ENCODE measurements at regions not wholly inside any gene's neighbourhood (a gene's known extent, or its start where the extent isn't known, plus 50 kb on each side); places are given as distances from the start of the nearest gene placed in this dataset.
"Not testable (repeated sequence)": the region's sequence is repeated elsewhere in the genome, so short reads cannot be mapped to it uniquely, and the experiment has no call there.

DNA sequence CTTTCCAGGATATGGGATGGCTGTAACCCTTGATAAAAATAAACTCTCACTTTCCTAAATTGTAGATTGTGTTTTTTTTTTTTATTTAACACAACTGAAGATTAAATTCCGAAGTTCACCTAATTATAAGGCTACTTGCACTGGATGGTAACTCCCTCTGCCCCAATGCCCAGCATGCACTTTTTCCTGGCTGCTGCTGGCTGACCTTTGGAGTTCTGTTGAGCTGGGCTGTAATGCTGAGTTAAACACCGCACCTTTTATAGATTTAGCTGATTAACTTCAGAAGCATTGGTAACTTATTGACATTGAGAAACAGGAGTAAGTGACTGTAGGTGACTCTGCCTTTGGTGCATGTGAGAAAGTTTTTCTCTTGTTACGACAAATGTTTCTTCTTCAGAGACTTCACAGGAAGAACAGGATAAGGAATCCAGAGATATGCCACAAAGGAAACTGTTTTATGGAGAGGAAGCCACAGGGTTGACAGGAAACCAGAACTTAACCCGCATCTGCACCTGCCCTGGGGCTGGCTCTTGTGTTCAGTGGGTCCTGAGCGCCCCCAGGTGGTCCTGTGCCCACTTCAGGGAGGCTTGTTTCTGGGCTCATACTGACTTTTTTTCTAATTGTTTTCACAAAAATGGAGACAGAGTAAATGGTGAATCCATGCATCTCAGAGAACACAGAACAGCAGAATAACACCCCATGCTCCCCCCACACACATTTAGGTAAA is 1240.3 kb downstream of the TMEM121 start:
- not testable (repeated sequence) for H3K9me3 Mint-ChIP-seq, H3K27me3 Mint-ChIP-seq, H3K4me3 Mint-ChIP-seq, ATAC-seq
- DNase-seq: peak; percentile 46 to 49
- peaks cover 41% of the 10 kb centered on the region for H3K4me1 Mint-ChIP-seq
- peak overlapping the region in 1 of 2 donors; percentile 54 for H3K27ac Mint-ChIP-seq

DNA sequence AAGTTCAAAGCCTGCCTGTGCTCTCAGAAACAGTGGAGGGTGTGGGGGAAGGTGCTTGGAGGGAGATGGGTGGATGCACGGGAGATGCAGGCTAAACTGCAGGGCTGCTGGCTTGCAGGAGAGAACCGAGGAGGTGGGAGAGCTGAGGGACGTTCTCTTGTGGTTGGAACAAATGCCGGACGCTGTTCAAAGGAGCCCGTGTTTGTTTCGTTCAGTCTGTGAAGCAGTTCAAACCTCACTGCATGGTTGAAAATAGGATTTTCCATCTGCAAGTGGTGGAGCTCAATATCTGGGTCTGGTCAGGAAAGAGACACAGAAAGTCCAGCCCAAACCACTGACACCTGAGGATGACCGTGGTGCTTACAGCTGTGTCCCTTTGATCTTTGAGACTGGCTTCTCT is 1241.8 kb downstream of the TMEM121 start:
- H3K4me3 Mint-ChIP-seq, H3K9me3 Mint-ChIP-seq, H3K27ac Mint-ChIP-seq, DNase-seq, ATAC-seq, H3K27me3 Mint-ChIP-seq: not testable (repeated sequence)
- H3K4me1 Mint-ChIP-seq: peaks cover 41% of the 10 kb centered on the region

DNA sequence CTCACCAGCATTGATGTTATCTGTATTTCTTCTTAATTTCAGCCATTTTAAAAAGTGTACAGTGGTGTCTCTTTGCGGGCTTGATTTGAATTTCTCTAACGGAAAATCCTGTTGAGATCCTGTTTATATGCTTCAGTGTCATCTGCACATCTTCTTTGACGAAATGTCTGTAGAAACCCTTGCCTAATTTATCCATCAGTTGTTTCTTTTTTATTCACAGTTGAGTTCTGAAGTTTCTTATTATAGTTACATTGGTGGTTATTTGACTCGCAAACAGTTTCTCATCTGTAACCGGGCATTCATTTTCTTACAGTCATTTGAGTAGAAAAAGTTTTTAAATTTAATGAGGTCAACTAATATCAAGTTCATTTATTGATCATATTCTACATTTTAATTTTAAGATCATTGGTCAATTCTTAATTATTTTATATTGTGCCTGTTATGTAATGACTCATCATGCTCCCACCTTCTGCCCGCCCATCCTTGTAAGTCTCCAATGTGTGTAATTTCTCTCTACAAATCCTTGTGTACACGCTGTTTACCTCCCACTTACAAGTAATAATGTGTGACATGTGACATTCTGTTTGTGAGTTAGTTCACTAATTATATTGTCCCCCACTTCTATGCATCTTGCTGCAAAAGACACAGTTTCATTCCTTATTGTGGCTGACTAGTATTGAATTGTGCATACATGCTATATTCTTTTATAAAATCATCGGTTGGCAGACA is 1242.8 kb downstream of the TMEM121 start:
- not testable (repeated sequence) for DNase-seq, H3K27me3 Mint-ChIP-seq, H3K27ac Mint-ChIP-seq, H3K4me3 Mint-ChIP-seq, H3K9me3 Mint-ChIP-seq, ATAC-seq
- H3K4me1 Mint-ChIP-seq: peaks cover 41% of the 10 kb centered on the region

DNA sequence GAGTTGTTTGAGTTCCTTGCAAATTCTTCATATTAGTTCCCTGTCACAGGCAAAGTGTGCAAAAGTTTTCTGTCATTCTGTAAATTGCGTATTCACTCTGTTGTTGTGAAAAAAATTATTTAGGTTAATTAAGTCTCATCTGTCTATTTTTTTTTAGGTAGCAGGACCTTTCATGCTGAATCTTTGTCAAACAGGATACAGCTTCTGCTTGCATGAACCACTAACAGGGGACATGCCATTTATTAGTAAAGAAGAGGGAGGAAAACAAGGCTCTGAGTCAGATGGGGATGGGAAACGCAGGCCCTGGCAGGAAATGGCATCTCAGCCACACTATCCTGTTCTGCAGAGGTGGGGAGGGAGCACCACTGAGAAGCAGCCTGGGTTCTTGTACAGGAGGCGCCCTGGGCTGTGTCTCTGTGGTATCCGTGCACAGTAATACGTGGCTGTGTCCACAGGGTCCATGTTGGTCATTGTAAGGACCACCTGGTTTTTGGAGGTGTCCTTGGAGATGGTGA is 1243.8 kb downstream of the TMEM121 start:
- not testable (repeated sequence) for H3K27me3 Mint-ChIP-seq, H3K4me3 Mint-ChIP-seq, DNase-seq, H3K9me3 Mint-ChIP-seq
- Mint-ChIP-seq H3K27ac (peak overlapping the region; percentile 10 to 36), H3K4me1 (peaks cover 42% of the 10 kb centered on the region)
- ATAC-seq: peak; percentile 92

DNA sequence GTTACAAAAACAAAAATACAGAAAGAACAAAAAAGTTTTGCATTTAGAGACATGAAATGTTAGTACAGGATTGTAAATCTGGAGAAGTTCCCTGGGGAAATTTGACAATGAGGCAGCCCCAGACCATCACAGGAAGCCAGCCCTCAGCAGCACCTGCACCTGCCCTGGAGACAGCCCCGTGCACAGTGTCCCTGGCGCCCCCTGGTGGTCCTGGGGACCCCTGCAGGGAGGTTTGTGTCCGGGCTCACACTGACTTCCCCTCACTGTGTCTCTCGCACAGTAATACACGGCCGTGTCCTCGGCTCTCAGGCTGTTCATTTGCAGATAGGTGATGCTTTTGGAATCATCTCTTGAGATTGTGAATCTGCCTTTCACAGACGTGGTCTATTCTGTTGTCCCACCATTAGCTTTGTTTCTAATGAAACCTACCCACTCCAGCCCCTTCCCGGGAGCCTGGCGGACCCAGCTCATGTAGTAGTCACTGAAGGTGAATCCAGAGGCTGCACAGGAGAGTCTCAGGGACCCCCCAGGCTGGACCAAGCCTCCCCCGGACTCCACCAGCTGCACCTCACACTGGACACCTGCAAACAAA is 1248.6 kb downstream of the TMEM121 start:
- not testable (repeated sequence) for H3K27ac Mint-ChIP-seq, H3K27me3 Mint-ChIP-seq, H3K9me3 Mint-ChIP-seq
- ATAC-seq (peak; percentile 61), DNase-seq (peak; percentile 83 to 85)
- peaks cover 30% of the 10 kb centered on the region for H3K4me1 Mint-ChIP-seq
- H3K4me3 Mint-ChIP-seq: peak overlapping the region; percentile 24 to 29

DNA sequence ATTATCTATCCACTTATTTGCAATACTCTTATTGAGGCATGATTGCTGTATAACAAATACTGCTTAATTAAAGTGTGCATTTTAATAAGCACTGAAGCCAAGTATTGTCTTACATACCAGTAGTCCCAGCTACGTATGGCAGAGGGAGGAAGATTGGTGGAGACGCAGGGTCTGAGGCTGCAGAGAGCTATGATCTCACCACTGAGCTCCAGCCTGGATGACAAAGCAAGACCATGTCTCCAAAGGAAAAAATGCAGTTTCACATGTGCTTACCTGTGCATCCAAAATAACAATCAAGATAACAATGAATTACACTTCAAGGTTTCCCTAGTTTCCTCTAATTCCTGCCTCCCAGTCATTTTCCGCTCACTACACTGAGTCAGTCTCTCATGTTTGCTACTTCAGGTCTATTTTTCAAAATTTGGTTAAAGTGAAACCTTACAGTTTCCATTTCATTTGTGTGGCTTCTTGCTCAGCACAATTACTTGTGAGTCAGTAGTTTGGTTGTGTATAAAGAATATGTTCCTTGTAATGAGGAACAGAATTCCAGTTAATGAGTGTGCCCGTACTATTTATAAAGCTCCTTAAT is 1250.1 kb downstream of the TMEM121 start:
- H3K27me3 Mint-ChIP-seq: no peaks in the 10 kb centered on the region
- H3K9me3 Mint-ChIP-seq: peaks cover 0 to 5% of the 10 kb centered on the region in 2 donors
- ATAC-seq (no peak), DNase-seq (no peak)
- no peak overlapping the region for H3K4me3 Mint-ChIP-seq
- peak overlapping the region in 1 of 2 donors; percentile 8 for H3K27ac Mint-ChIP-seq
- H3K4me1 Mint-ChIP-seq: peaks cover 21% of the 10 kb centered on the region

DNA sequence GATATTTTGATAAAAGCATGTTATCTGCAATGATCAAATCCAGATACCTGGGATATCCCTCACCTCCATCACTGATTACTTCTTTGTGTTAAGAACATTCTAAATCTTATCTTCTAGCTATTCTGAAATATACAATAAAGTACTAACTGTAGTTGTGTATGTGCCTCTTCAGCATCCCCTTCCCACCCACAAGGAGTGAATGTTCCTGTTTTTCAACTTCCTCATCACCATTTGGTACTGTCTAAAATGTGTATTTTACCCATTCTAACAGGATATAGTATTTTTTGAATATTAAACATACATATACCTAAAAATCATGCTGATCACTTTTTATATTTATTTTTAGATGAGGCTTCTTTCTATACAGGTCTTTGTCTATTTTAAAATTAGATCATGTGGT is 1252.6 kb downstream of the TMEM121 start:
- H3K27ac Mint-ChIP-seq: no peak overlapping the region
- no peaks in the 10 kb centered on the region for H3K27me3 Mint-ChIP-seq
- H3K9me3 Mint-ChIP-seq: peaks cover 0 to 5% of the 10 kb centered on the region in 2 donors
- H3K4me1 Mint-ChIP-seq: peaks cover 21% of the 10 kb centered on the region
- H3K4me3 Mint-ChIP-seq: no peak overlapping the region
- ATAC-seq (no peak), DNase-seq (no peak)

DNA sequence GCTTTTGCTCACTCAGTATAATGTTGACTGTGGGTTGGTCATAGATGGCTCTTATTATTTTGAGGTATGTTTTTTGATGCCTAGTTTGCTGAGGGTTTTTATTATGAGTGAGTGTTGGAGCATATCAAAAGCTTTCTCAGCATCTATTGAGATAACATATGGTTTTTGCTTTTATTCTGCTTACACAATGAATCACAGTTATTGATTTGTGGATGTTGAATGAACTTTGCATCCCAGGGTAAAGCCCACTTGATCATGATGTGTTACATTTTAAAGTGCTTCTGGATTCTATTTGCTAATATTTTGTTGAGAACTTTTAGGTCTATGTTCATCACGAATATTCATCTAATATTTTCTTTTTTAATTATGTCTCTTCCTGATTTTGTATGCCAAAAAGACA is 1260.3 kb downstream of the TMEM121 start:
- Mint-ChIP-seq H3K4me1 (peaks cover 27% of the 10 kb centered on the region), H3K27ac (no peak overlapping the region), H3K9me3 (no peaks in the 10 kb centered on the region), H3K4me3 (no peak overlapping the region), H3K27me3 (peaks cover 9% of the 10 kb centered on the region)
- no peak for ATAC-seq
- no peak for DNase-seq

DNA sequence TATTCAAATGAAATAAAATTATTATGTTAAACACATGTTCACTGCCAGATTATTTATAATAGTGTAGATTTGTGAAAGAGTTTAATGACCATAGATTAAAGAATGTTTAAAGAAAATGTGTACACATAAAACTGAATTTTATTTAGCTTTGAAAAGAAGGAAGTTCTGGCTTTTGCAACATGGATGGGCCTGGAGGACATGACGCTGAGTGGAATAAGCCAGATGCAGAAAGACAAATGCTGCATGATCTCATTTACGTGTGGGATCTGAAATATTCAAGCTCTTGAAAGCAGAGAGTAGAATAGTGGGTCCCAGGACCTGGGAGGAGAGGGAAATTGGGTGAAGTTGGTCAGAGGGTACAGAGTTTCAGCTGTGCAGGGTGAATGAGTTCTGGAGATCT is 1261.2 kb downstream of the TMEM121 start:
- H3K27ac Mint-ChIP-seq: no peak overlapping the region
- ATAC-seq: no peak
- peaks cover 9% of the 10 kb centered on the region for H3K27me3 Mint-ChIP-seq
- H3K4me1 Mint-ChIP-seq: peaks cover 27% of the 10 kb centered on the region
- H3K4me3 Mint-ChIP-seq: no peak overlapping the region
- no peak for DNase-seq
- H3K9me3 Mint-ChIP-seq: no peaks in the 10 kb centered on the region

DNA sequence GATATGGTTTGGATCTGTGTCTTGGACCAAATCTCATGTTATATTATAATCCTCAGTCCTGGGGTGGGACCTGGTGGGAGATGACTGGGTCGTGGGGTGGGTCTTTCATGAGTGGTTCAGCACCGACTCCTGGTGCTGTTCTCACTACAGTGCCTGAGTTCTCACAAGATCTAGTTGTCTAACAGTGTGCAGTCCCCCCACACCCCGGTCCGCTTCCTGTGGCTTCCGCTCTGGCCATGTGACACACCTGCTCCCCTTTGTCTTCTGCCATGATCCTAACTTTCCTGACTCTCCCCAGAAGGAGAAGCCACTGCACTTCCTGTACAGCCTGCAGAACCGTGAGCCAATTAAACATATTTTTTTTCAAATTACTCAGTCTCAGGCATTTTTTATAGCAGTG is 1262.2 kb downstream of the TMEM121 start:
- Mint-ChIP-seq H3K4me1 (peaks cover 27% of the 10 kb centered on the region), H3K27me3 (peaks cover 9% of the 10 kb centered on the region), H3K9me3 (no peaks in the 10 kb centered on the region), H3K4me3 (no peak overlapping the region), H3K27ac (peak overlapping the region in 1 of 2 donors; percentile 41)
- DNase-seq: no peak
- no peak for ATAC-seq

DNA sequence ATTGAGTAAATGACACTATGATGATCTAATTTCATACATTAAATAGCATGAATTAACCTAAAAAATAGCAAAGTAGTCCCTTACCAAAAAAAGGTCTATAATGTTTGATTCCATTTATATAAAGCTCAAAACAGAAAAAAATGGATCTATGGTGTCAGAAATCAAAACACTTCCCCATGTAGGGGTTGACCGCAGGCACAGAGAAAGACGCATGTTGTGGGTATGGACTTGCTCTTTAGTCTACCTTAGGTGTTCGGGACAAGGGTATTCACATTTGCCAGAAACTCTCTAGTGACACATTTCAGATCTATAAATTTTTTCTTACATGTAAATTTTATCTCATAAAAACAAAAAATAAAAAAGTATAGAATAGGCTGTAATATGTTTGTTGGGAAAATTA is 1262.9 kb downstream of the TMEM121 start:
- Mint-ChIP-seq H3K4me1 (peaks cover 27% of the 10 kb centered on the region), H3K27me3 (peaks cover 9% of the 10 kb centered on the region), H3K27ac (no peak overlapping the region), H3K9me3 (no peaks in the 10 kb centered on the region), H3K4me3 (no peak overlapping the region)
- ATAC-seq (no peak), DNase-seq (no peak)

DNA sequence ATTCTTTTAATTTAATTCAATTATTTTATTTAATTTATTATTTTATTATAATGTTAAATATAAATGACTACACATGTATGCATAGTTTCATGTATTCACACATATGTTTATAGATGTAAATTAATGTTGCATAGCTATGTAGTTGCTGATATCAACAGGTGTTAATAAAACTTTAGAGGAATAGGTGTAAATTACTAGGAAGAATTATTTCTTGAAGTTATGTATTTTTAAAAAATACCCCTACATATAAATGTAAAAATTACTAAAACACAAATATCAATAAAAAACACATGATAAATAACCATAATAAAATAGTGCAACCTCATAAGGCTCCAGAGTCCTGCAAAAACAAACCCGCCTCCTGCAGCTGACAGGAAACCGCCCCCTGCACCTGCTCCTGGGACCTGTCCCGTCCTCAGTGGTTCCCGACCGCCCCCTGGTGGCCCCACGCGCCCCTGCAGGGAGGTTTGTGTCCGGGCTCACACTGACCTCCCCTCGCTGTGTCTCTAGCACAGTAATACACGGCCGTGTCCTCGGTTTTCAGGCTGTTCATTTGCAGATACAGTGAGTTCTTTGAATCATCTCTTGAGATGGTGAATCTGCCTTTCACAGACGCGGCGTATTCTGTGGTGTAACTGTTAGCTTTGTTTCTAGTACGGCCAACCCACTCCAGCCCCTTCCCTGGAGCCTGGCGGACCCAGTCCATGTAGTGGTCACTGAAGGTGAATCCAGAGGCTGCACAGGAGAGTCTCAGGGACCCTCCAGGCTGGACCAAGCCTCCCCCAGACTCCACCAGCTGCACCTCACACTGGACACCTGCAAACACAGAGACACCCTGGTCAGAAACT is 1264.0 kb downstream of the TMEM121 start:
- Mint-ChIP-seq H3K4me3 (no peak overlapping the region), H3K4me1 (peaks cover 27% of the 10 kb centered on the region), H3K27ac (no peak overlapping the region), H3K9me3 (no peaks in the 10 kb centered on the region), H3K27me3 (peaks cover 9% of the 10 kb centered on the region)
- DNase-seq (peak; percentile 77 to 81), ATAC-seq (peak; percentile 84)

DNA sequence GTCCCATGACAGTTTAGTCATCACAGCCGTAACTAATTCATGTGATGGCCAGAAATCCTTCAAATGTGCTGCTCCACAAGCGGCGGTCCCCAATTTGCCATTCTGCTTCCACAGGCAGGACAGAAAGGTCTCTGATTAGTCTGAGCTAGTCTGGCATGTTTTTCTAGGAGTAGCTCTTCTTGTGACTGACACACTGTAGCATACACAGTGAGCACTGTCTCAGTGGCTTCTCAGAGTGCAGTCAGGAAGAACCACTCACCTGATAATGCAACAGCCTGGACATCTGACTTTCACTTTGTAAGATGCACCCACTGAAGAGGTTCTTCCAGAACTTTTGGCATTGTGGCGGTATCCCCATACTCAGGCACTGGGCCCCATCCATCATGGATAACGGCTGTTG is 1266.2 kb downstream of the TMEM121 start:
- DNase-seq (no peak), ATAC-seq (no peak)
- Mint-ChIP-seq H3K4me3 (no peak overlapping the region), H3K27ac (no peak overlapping the region), H3K27me3 (peaks cover 3% of the 10 kb centered on the region), H3K9me3 (no peaks in the 10 kb centered on the region), H3K4me1 (peaks cover 26% of the 10 kb centered on the region)

DNA sequence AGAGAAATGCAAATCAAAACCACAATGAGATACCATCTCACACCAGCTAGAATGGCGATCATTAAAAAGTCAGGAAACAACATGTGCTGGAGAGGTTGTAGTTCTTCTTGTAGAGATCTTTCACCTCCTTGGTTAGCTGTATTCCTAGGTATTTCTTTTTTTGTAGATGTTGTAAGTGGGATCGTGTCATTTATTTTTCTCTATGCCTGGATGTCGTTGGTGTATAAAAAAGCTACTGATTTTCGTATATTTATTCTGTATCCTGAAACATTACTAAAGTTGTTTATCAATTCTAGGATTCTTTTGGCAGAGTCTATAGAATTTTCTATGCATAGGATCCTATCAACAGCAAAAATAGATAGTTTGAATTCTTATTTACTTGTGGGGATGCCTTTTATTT is 1271.8 kb downstream of the TMEM121 start:
- H3K27me3 Mint-ChIP-seq: peaks cover 40% of the 10 kb centered on the region
- not testable (repeated sequence) for H3K9me3 Mint-ChIP-seq, H3K4me1 Mint-ChIP-seq

More for the DNA sequence above, 1271.8 kb downstream of the TMEM121 start:
- H3K27ac Mint-ChIP-seq, DNase-seq, ATAC-seq, H3K4me3 Mint-ChIP-seq: not testable (repeated sequence)

Measured in stimulated activated naive CD8-positive, alpha-beta T cell treated with anti-CD3 and anti-CD28 coated beads, Interleukin-15, amount 100 ng/mL, for 72 hours (primary cell).